ENCODE measurements at regions not wholly inside any gene's neighbourhood (a gene's known extent, or its start where the extent isn't known, plus 50 kb on each side); places are given as distances from the start of the nearest gene placed in this dataset.

DNA sequence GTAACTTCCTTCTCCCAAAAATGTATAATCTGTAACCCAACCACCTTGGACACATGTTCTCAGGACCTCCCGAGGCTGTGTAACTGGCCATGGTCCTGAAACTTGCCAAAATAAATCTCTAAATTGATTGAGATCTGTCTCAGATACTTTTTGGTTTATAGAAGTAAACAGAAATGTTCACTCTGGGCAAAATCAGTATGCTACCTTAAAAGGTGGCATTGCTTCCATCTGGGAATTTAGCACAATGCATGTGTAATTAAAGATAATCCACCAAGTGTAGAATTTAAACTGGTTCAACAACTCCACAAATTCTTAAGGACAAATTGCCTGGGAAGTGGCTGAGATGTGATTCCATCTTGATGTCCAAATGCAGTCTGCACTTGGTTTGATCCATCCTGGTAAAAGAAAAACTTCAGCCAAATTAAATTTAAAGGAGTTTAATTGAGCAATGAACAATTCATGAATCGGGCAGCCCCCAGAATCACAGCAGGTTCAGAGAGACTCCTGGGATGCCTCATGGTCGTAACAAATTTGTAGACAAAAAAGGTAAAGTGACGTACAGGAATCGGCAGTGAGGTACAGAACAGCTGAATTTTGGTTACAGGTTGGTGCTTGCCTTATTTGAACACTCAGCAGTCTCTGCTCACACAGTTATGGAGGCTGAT lies 102.6 kb upstream of the PFKP start:
- TF ChIP-seq CTCF (IDR thresholded peaks at IDR 0.05 in 8 of 11, conservative IDR thresholded peaks at IDR 0.05 in 3 of 11) (no peak), POLR2AphosphoS5 (IDR thresholded peaks at IDR 0.05) (no peak)

Data from spleen (tissue), 7 donors.